Heart right ventricle (tissue), 16 donors: ENCODE measurements at regions not wholly inside any gene's neighbourhood (a gene's known extent, or its start where the extent isn't known, plus 50 kb on each side); places are given as distances from the start of the nearest gene placed in this dataset.

Experiments
- ATAC-seq, 8 donors: fragments of 200-7000 bp; cut with Tn5 transposase; one replicate each; pipeline ENCODE4 v1.9.1; 2020; ENCODE audit warnings: mild to moderate bottlenecking in 8 of 8, moderate library complexity in 8 of 8, moderate number of reproducible peaks in 1 of 8
- DNase-seq, 2 donors: peaks; one replicate each; pipeline ENCODE4 v3.0.0-alpha.2; 2020
- H3K27ac ChIP-seq, 10 donors: fragments of 200-600 bp; sonication (generic) in 2 of 10; one replicate each; pipeline versions ENCODE4 v1.5.0 to v1.8.0; 2020 to 2022; ENCODE audit warnings: mild to moderate bottlenecking in 3 of 10
- H3K27me3 ChIP-seq, 7 donors: fragments of 200-600 bp; one replicate each; pipeline ENCODE4 v1.8.0; 2021 to 2022; ENCODE audit warnings: mild to moderate bottlenecking in 2 of 7
- H3K36me3 ChIP-seq, 9 donors: fragments of 200-600 bp; sonication (generic) in 1 of 9; one replicate each; pipeline versions ENCODE4 v1.5.0 to v1.8.0; 2020 to 2022; ENCODE audit warnings: mild to moderate bottlenecking in 2 of 9
- H3K4me1 ChIP-seq, 9 donors: fragments of 200-600 bp; sonication (generic) in 1 of 9; one replicate each; pipeline versions ENCODE4 v1.5.0 to v1.8.0; 2020 to 2022; ENCODE audit warnings: mild to moderate bottlenecking in 4 of 9
- H3K4me3 ChIP-seq, 10 donors: fragments of 200-600 bp; sonication (generic) in 2 of 10; one replicate each; pipeline versions ENCODE4 v1.5.0 to v1.8.0; 2020 to 2022; ENCODE audit warnings: mild to moderate bottlenecking in 7 of 10, moderate library complexity in 2 of 10
- H3K9me3 ChIP-seq, 11 donors: fragments of 200-600 bp in 10 of 11; sonication (generic) in 2 of 11; one replicate each; pipeline versions ENCODE4 v1.5.0 to v1.8.0; 2013 to 2022; ENCODE audit warnings: mild to moderate bottlenecking in 2 of 11, control low read depth in 1 of 11, moderate library complexity in 1 of 11
- CTCF ChIP-seq, 9 donors: fragments of 200-600 bp; sonication (generic) in 2 of 9; IDR thresholded peaks; one replicate each; pipeline versions ENCODE4 v1.5.0 to v1.8.0; 2021 to 2022; ENCODE audit warnings: antibody characterized with exemption in 9 of 9, mild to moderate bottlenecking in 5 of 9, moderate library complexity in 1 of 9
- WGBS, 2 donors: extraction: QIAGEN DNeasy Blood & Tissue Kit; methylation state at CpG; one replicate each; pipeline ENCODE4 v1.1.7; 2013; ENCODE audit warnings: inconsistent platforms in 1 of 2; 5-methylcytosine and 5-hydroxymethylcytosine counted together
- intact Hi-C, 10 donors: fragments of 100-400 bp; cut with DNase I; formaldehyde crosslinking; loops; one replicate each; pipeline versions ENCODE4 v1.11.1 to v1.14.2; 2022
- donor health status: Arrhythmogenic right ventricular cardiomyopathy.
- donor health status: ischemic (EF 13 %, LVEDD 7.1; RV severe dilation, severe dysfunction).
- donor health status: healthy with polysubstance abuse.
- donor health status: DM: no; HTN: yes; CAD: no.
- donor health status: DM: no; HTN: no; CAD: no.
- donor health status: ischemic (EF 25% LVEDD 6.9; RV normal size, moderate dysfunction).
- donor health status: ischemic (EF 25% LVEDD 5.7; RV mildly dilated, moderate dysfunction).
- donor health status: healthy.
- donor health status: DM: yes; HTN: yes; CAD: no.
- donor health status: Ischemic cardiomyopathy.
- donor health status: ischemic (EF 35%, LVEDD 5.7; RV mildly dilated, moderate dysfunction).
- donor health status: nonischemic (EF 11% LVEDD 7.7; RV severe dilation, severe dysfunction).
- donor health status: DM: yes; HTN: yes; CAD: no.
- donor health status: PGD.
- donor health status: ischemic (EF 29% LVEDD 5.4; RV normal size, mild dysfunction).
- donor health status: nonischemic (EF 23%, LVEDD 6.1; RV moderate dilation, normal function).

GRCh38 chr16:9205661-9206060, 114.2 kb downstream of the HAPSTR1 start:
- no peak for ATAC-seq
- H3K4me1 ChIP-seq = no peaks in the 10 kb centered on the region
- peaks cover 0 to 13% (median 0%) of the 10 kb centered on the region in 11 donors for H3K9me3 ChIP-seq
- DNase-seq = no peak
- no peak overlapping the region for H3K4me3 ChIP-seq
- no peaks in the 10 kb centered on the region for H3K27me3 ChIP-seq
- 58 to 63% methylated on average over 2 of the region's 2 CpGs for WGBS, 2 donors
- intact Hi-C loops = no loop called here
- TF ChIP-seq CTCF (IDR thresholded peaks at IDR 0.05) = no peak
- no peaks in the 10 kb centered on the region for H3K36me3 ChIP-seq
- no peak overlapping the region for H3K27ac ChIP-seq

DNA sequence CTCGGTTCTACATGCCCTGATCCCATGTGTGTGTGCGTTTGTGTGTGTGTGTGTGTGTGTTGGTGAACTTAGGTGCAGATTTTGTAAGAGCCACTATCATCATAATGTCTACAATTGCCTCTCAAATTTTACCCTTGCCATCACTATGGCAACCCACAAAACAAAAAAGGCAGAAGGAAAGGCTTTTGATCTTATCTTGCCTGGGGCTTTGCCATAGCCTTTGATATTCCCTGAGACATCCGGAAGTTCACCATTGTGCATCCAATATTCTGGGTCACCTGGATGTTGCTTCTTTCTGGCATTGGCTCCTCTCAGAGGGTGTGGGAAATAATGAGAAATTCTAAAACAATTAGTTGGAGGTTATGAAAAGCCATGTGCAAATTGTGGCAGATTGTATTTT, 114.7 kb downstream of the HAPSTR1 start:
- peaks cover 0 to 8% (median 0%) of the 10 kb centered on the region in 11 donors for H3K9me3 ChIP-seq
- intact Hi-C loops = no loop called here
- no peaks in the 10 kb centered on the region for H3K4me1 ChIP-seq
- H3K27ac ChIP-seq = no peak overlapping the region
- WGBS, 2 donors = 52 to 58% methylated on average over 3 of the region's 3 CpGs
- no peak for ATAC-seq
- no peaks in the 10 kb centered on the region for H3K36me3 ChIP-seq
- H3K27me3 ChIP-seq = no peaks in the 10 kb centered on the region
- DNase-seq = no peak
- H3K4me3 ChIP-seq = no peak overlapping the region
- no peak for TF ChIP-seq CTCF (IDR thresholded peaks at IDR 0.05)

- no peak overlapping the region for H3K4me3 ChIP-seq
- DNase-seq = no peak
- no peaks in the 10 kb centered on the region for H3K4me1 ChIP-seq
- H3K9me3 ChIP-seq = peaks cover 0 to 8% (median 0%) of the 10 kb centered on the region in 11 donors
- ATAC-seq = no peak
- intact Hi-C loops = no loop called here
- H3K27ac ChIP-seq = no peak overlapping the region
- TF ChIP-seq CTCF (IDR thresholded peaks at IDR 0.05) = no peak
- H3K27me3 ChIP-seq = no peaks in the 10 kb centered on the region
- WGBS, 2 donors = 69 to 72% methylated on average over 5 of the region's 5 CpGs
- no peaks in the 10 kb centered on the region for H3K36me3 ChIP-seq
Measured at GRCh38 chr16:9212621-9213020, 121.2 kb downstream of the HAPSTR1 start.

- Histone ChIP-seq H3K27me3 (peaks cover 0 to 11% (median 0%) of the 10 kb centered on the region in 7 donors), H3K4me1 (no peaks in the 10 kb centered on the region), H3K36me3 (no peaks in the 10 kb centered on the region), H3K27ac (no peak overlapping the region), H3K9me3 (peaks cover 0 to 18% (median 0%) of the 10 kb centered on the region in 11 donors), H3K4me3 (no peak overlapping the region)
- intact Hi-C loops = no loop called here
- DNase-seq (no peak), ATAC-seq (no peak)
- no peak for TF ChIP-seq CTCF (IDR thresholded peaks at IDR 0.05)
- 38 to 41% methylated on average over 6 of the region's 6 CpGs for WGBS, 2 donors
Measured at GRCh38 chr16:9219813-9220212, 128.4 kb downstream of the HAPSTR1 start.
